ENCODE measurements at regions not wholly inside any gene's neighbourhood (a gene's known extent, or its start where the extent isn't known, plus 50 kb on each side); places are given as distances from the start of the nearest gene placed in this dataset.

DNA sequence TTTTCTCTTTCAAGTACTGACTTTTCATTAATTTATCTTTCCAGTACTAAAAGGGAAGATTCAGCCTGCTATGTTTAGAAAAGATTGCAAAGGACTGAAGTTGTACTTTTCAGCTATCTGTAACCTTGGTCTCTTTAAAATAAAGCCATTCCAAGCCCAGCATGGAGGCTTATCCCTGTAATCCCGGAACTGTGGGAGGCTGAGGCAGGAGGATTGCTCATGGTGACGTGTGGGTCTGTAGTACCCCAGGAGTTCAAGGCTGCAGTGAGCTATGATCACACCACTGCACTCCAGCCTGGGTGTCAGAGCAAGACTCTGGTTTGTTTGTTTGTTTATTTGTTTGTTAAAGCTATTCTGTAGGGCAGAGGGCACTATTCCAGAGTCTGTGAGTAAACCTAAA lies 50.6 kb upstream of the TMEM170B start:
- TF ChIP-seq, protein P1, sequence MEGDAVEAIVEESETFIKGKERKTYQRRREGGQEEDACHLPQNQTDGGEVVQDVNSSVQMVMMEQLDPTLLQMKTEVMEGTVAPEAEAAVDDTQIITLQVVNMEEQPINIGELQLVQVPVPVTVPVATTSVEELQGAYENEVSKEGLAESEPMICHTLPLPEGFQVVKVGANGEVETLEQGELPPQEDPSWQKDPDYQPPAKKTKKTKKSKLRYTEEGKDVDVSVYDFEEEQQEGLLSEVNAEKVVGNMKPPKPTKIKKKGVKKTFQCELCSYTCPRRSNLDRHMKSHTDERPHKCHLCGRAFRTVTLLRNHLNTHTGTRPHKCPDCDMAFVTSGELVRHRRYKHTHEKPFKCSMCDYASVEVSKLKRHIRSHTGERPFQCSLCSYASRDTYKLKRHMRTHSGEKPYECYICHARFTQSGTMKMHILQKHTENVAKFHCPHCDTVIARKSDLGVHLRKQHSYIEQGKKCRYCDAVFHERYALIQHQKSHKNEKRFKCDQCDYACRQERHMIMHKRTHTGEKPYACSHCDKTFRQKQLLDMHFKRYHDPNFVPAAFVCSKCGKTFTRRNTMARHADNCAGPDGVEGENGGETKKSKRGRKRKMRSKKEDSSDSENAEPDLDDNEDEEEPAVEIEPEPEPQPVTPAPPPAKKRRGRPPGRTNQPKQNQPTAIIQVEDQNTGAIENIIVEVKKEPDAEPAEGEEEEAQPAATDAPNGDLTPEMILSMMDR (IDR thresholded peaks at IDR 0.05 in 8 of 11, conservative IDR thresholded peaks at IDR 0.05 in 3 of 11): no peak
- TF ChIP-seq POLR2AphosphoS5 (IDR thresholded peaks at IDR 0.05): no peak
- no peak for TF ChIP-seq POLR2A (IDR thresholded peaks at IDR 0.05)
- intact Hi-C loops (cut with DNase I; ENCODE audit: low total_unique reads): no loop called here
- Histone ChIP-seq H3K36me3 (no peaks in the 10 kb centered on the region), H3K27me3 (replicated peaks in 1 of 7) (no peaks in the 10 kb centered on the region), H3K9me3 (no peaks in the 10 kb centered on the region), H3K27ac (no peak overlapping the region), H3K4me1 (peaks cover 0 to 3% (median 0%) of the 10 kb centered on the region in 6 donors), H3K4me3 (no peak overlapping the region)
- WGBS, 5 donors: 83 to 97% (median 91%) methylated on average over 2 of the region's 2 CpGs
- no peak for DNase-seq

- H3K27ac ChIP-seq: no peak overlapping the region
- no peak overlapping the region for H3K4me3 ChIP-seq
- no peaks in the 10 kb centered on the region for H3K9me3 ChIP-seq
- 92 to 100% (median 96%) methylated on average over 7 of the region's 7 CpGs for WGBS, 5 donors
- TF ChIP-seq, protein P1 (IDR thresholded peaks at IDR 0.05 in 8 of 11, conservative IDR thresholded peaks at IDR 0.05 in 3 of 11): no peak
- TF ChIP-seq POLR2A (IDR thresholded peaks at IDR 0.05) (no peak), POLR2AphosphoS5 (IDR thresholded peaks at IDR 0.05) (no peak)
- no peak for DNase-seq
- H3K27me3 ChIP-seq (replicated peaks in 1 of 7): no peaks in the 10 kb centered on the region
- no peaks in the 10 kb centered on the region for H3K36me3 ChIP-seq
- intact Hi-C loops (cut with DNase I; ENCODE audit: low total_unique reads): no loop called here
- H3K4me1 ChIP-seq: no peaks in the 10 kb centered on the region
Observed at GRCh38 chr6:11486486-11486885, 51.1 kb upstream of the TMEM170B start.

DNA sequence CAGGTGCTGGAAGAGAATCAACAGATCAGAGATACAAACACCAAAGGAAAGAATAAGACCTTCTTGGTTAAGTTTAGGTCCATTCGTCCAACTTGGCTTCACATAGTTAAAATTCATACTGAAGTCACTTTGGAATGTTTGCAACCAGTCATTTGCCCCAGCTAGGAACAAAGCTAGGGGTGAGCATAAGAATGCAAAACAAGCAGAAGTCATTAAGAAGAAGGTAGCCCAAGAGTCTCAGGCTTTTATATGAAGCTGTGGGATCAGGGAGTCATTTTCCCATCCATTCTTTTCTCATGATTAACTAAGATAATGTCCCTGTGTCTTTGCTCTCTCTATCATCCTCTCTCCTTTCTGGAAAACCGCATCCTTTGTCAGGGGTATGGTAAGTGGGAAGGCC lies 51.5 kb upstream of the TMEM170B start:
- Histone ChIP-seq H3K27ac (no peak overlapping the region), H3K9me3 (no peaks in the 10 kb centered on the region), H3K4me1 (no peaks in the 10 kb centered on the region), H3K27me3 (replicated peaks in 1 of 7) (no peaks in the 10 kb centered on the region), H3K36me3 (no peaks in the 10 kb centered on the region), H3K4me3 (no peak overlapping the region)
- intact Hi-C loops (cut with DNase I; ENCODE audit: low total_unique reads): no loop called here
- WGBS, 5 donors: 88 to 97% (median 93%) methylated on average over 2 of the region's 2 CpGs
- TF ChIP-seq POLR2A (IDR thresholded peaks at IDR 0.05) (no peak), POLR2AphosphoS5 (IDR thresholded peaks at IDR 0.05) (no peak)
- TF ChIP-seq, protein P1 (IDR thresholded peaks at IDR 0.05 in 8 of 11, conservative IDR thresholded peaks at IDR 0.05 in 3 of 11): no peak
- DNase-seq: no peak

DNA sequence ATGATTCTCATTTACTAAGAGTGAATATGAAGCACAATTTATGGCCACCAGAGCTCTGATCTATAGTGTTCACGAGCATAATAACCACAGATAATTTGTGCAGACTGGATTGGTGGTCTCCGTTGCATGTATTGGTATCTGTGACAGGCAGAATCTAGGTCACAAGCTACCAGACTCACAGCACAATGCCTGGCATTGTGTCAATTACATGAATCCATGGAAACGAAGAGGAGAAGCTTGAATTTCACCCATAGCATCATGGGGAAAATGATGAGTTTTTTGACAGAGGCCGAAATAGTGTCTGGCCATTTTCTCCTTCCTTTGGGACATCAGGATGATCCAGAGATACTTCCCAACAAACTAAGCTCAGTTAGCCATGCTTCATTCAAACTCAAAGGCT lies 52.3 kb upstream of the TMEM170B start:
- Histone ChIP-seq H3K4me1 (no peaks in the 10 kb centered on the region), H3K4me3 (no peak overlapping the region), H3K36me3 (no peaks in the 10 kb centered on the region), H3K27ac (no peak overlapping the region), H3K27me3 (replicated peaks in 1 of 7) (no peaks in the 10 kb centered on the region), H3K9me3 (no peaks in the 10 kb centered on the region)
- 83 to 93% (median 88%) methylated on average over 4 of the region's 4 CpGs for WGBS, 5 donors
- intact Hi-C loops (cut with DNase I; ENCODE audit: low total_unique reads): no loop called here
- DNase-seq: no peak
- TF ChIP-seq, protein P1 (IDR thresholded peaks at IDR 0.05 in 8 of 11, conservative IDR thresholded peaks at IDR 0.05 in 3 of 11): no peak
- TF ChIP-seq POLR2A (IDR thresholded peaks at IDR 0.05) (no peak), POLR2AphosphoS5 (IDR thresholded peaks at IDR 0.05) (no peak)
